Panc1 (cell line): ENCODE measurements at regions not wholly inside any gene's neighbourhood (a gene's known extent, or its start where the extent isn't known, plus 50 kb on each side); places are given as distances from the start of the nearest gene placed in this dataset.

Source experiments
- ATAC-seq: fragments of 200-7000 bp; cut with Tn5 transposase; 2 replicates; pipeline ENCODE4 v1.9.1; 2020; ENCODE audit warnings: mild to moderate bottlenecking, moderate library complexity
- BruUV-seq: library from RNA; stranded (reverse); fragments of 400-500 nt; replicated peaks from 2 replicates; lab custom pipeline; 2021; lab: Mats Ljungman, UMichigan
- CTCF ChIA-PET: fragments of 300-600 bp; sonication (Branson Sonifier 250); formaldehyde crosslinking; loops from one replicate; lab custom pipeline; 2022; ENCODE audit warnings: antibody characterized with exemption; lab: Charles Lee
- POLR2A ChIA-PET: fragments of 300-600 bp; sonication (Branson Sonifier 250); formaldehyde crosslinking; loops from one replicate; lab custom pipeline; 2022; ENCODE audit warnings: antibody characterized with exemption; lab: Charles Lee
- DNase-seq: peaks from one replicate; pipeline ENCODE4 v3.0.0-alpha.2; 2010; ENCODE audit warnings: low read depth, low spot score
- H3K27ac ChIP-seq: 2 replicates; pipeline ENCODE4 v1.5.1; 2011; ENCODE audit warnings: mild to moderate bottlenecking, low read length, inconsistent platforms
- H3K27me3 ChIP-seq: fragments of 200-500 bp; sonication (Bioruptor generic); 2 replicates; pipeline ENCODE4 v1.6.0; 2014; ENCODE audit warnings: low read length, inconsistent platforms; ENCODE audit not compliant: control insufficient read depth, insufficient read depth
- H3K36me3 ChIP-seq: fragments of 200-500 bp; sonication (Bioruptor generic); 2 replicates; pipeline ENCODE4 v1.5.1; 2014; ENCODE audit warnings: inconsistent platforms, mild to moderate bottlenecking, low read length, moderate library complexity; ENCODE audit not compliant: control insufficient read depth, insufficient read depth
- H3K4me1 ChIP-seq: 2 replicates; pipeline ENCODE4 v1.5.1; 2011; ENCODE audit warnings: inconsistent platforms, mild to moderate bottlenecking, low read length, moderate library complexity; ENCODE audit not compliant: control insufficient read depth, insufficient read depth
- H3K4me3 ChIP-seq, 2 experiments: 2 replicates each; pipeline ENCODE4 v1.5.1; 2011 to 2012; ENCODE audit warnings: low read depth in 2 of 2, low read length in 2 of 2, mild to moderate bottlenecking in 2 of 2, inconsistent platforms in 1 of 2, moderate library complexity in 1 of 2
- H3K9me3 ChIP-seq: fragments of 200-500 bp; sonication (Bioruptor generic); 2 replicates; pipeline ENCODE4 v1.5.1; 2014; ENCODE audit warnings: low read depth, mild to moderate bottlenecking, inconsistent platforms, low read length, moderate library complexity; ENCODE audit not compliant: control insufficient read depth, insufficient read depth
- CTCF ChIP-seq: fragments of 450-650 bp; IDR thresholded peaks from 2 replicates; pipeline ENCODE4 v1.5.1; 2017; ENCODE audit warnings: mild to moderate bottlenecking
- POLR2AphosphoS5 ChIP-seq: IDR thresholded peaks from 2 replicates; pipeline ENCODE4 v1.6.1; 2012; ENCODE audit warnings: mild to moderate bottlenecking, low read depth, low read length, moderate library complexity
- SIN3A ChIP-seq: IDR thresholded peaks from 2 replicates; pipeline ENCODE4 v1.6.1; 2012; ENCODE audit warnings: low read depth, mild to moderate bottlenecking, low read length, moderate library complexity, borderline replicate concordance; ENCODE audit not compliant: insufficient read depth
- TCF7L2 ChIP-seq: IDR thresholded peaks from 2 replicates; pipeline ENCODE4 v1.6.1; 2011; ENCODE audit warnings: mild to moderate bottlenecking, low read depth, low read length, inconsistent platforms
- in situ Hi-C: cut with HindIII; loops from 2 replicates; pipeline ENCODE4 v1.10.0; 2016; ENCODE audit warnings: low sequenced_read_pairs, low pct_unique_long_range_greater_than_20kb
- intact Hi-C: fragments of 100-400 bp; cut with micrococcal nuclease; formaldehyde crosslinking; loops from one replicate; pipeline ENCODE4 v1.10.0; 2022; ENCODE audit not compliant: unreplicated experiment
- TF ChIP-seq, protein P1 (sequence below), 2 experiments: IDR thresholded peaks; 2 replicates each; pipeline ENCODE4 v1.6.1; 2011 to 2012; ENCODE audit warnings: low read depth in 2 of 2, control low read depth in 1 of 2, low read length in 1 of 2, mild to moderate bottlenecking in 1 of 2, moderate library complexity in 1 of 2; ENCODE audit not compliant: insufficient read depth in 1 of 2

DNA sequence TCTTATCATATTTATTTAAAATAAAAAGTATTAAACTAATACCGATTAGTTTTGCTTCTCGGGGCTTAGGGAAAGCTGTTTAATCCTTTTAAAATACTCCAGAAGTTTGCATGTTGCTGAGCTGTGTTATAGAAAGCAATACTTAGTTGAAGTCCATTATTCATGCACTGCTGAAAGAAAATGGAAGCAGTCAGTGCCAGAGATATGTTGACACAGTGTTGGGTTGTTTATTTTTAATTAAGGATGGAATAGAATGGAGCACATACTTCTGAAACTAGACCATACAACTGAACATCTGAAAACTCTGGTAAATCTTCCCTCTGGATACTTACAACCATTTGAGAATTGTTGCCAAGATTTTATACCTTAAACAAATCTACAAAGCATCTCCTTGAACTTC, 282.7 kb upstream of the CCDC179 start:
- in situ Hi-C loops (no loop called here), intact Hi-C loops (no loop called here)
- POLR2A ChIA-PET: no interaction called here
- DNase-seq (no peak), ATAC-seq (no peak)
- Histone ChIP-seq H3K27ac (no peak overlapping the region), H3K27me3 (no peaks in the 10 kb centered on the region), H3K9me3 (no peaks in the 10 kb centered on the region), H3K36me3 (no peaks in the 10 kb centered on the region), H3K4me3 (no peak overlapping the region), H3K4me1 (no peaks in the 10 kb centered on the region)
- TF ChIP-seq SIN3A: no peak
- no peak for TF ChIP-seq POLR2AphosphoS5
- no peak for TF ChIP-seq CTCF
- TF ChIP-seq, protein P1, sequence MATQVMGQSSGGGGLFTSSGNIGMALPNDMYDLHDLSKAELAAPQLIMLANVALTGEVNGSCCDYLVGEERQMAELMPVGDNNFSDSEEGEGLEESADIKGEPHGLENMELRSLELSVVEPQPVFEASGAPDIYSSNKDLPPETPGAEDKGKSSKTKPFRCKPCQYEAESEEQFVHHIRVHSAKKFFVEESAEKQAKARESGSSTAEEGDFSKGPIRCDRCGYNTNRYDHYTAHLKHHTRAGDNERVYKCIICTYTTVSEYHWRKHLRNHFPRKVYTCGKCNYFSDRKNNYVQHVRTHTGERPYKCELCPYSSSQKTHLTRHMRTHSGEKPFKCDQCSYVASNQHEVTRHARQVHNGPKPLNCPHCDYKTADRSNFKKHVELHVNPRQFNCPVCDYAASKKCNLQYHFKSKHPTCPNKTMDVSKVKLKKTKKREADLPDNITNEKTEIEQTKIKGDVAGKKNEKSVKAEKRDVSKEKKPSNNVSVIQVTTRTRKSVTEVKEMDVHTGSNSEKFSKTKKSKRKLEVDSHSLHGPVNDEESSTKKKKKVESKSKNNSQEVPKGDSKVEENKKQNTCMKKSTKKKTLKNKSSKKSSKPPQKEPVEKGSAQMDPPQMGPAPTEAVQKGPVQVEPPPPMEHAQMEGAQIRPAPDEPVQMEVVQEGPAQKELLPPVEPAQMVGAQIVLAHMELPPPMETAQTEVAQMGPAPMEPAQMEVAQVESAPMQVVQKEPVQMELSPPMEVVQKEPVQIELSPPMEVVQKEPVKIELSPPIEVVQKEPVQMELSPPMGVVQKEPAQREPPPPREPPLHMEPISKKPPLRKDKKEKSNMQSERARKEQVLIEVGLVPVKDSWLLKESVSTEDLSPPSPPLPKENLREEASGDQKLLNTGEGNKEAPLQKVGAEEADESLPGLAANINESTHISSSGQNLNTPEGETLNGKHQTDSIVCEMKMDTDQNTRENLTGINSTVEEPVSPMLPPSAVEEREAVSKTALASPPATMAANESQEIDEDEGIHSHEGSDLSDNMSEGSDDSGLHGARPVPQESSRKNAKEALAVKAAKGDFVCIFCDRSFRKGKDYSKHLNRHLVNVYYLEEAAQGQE (IDR thresholded peaks at IDR 0.05; ENCODE audit: insufficient read depth in 1 of 2, low read depth in 2 of 2, low read length in 1 of 2): no peak
- no peak for TF ChIP-seq TCF7L2
- CTCF ChIA-PET: no interaction called here
- BruUV-seq: no TSS peak

DNA sequence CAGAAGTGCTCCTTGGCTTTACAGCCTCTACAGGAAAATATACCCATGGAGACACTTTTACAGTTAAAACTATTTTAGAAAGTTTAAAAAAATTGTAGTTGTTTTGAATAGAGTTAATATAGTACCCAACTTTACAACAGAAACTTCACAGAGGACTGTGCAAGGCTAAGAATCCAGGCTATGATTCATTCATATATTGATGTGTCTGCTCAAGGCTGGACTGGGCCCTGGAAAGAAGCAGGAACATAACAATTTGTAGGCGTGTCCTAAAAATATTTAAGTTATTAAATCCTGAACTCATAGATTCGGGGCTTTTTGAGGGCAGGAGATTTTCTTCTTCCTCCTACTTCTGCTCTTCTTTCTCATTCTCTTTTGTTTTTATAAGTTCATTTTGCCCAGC, 291.5 kb upstream of the CCDC179 start:
- intact Hi-C loops: no loop called here

More for the DNA sequence above, 291.5 kb upstream of the CCDC179 start:
- DNase-seq (no peak), ATAC-seq (no peak)
- BruUV-seq: no TSS peak
- Histone ChIP-seq H3K36me3 (no peaks in the 10 kb centered on the region), H3K27ac (no peak overlapping the region), H3K4me1 (no peaks in the 10 kb centered on the region), H3K27me3 (no peaks in the 10 kb centered on the region), H3K4me3 (no peak overlapping the region), H3K9me3 (no peaks in the 10 kb centered on the region)
- ChIA-PET CTCF (no interaction called here), POLR2A (no interaction called here)
- in situ Hi-C loops: no loop called here
- no peak for TF ChIP-seq TCF7L2
- TF ChIP-seq CTCF: no peak
- TF ChIP-seq SIN3A: no peak
- TF ChIP-seq, protein P1 (IDR thresholded peaks at IDR 0.05; ENCODE audit: insufficient read depth in 1 of 2, low read depth in 2 of 2, low read length in 1 of 2): no peak
- no peak for TF ChIP-seq POLR2AphosphoS5
